ENCODE measurements at regions not wholly inside any gene's neighbourhood (a gene's known extent, or its start where the extent isn't known, plus 50 kb on each side); places are given as distances from the start of the nearest gene placed in this dataset.
A peak's percentile ranks its signal among the peaks of the same experiment; 100 is the strongest.
"Not testable (repeated sequence)": the region's sequence is repeated elsewhere in the genome, so short reads cannot be mapped to it uniquely, and the experiment has no call there.

DNA sequence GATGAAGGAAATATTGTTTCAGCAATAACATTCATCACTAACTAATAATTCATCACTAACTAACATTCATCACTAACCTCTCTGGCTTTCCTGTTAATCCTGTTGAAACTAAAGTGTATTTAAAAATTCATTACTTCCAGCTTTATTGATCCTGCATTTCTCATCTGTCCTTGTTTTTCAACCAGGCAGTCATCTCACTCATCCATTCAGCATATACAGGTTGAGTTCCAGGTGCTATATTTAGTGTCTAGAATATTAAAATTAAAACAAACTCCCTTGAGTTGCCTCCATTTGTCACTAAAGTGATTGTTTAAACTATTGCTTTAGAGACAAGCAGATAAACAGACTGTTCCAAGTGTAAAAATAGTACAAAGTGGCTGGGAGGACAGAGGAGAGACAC lies 58.1 kb downstream of the ATXN7L3B start:
- no peak for DNase-seq

- no peak for DNase-seq
These were observed 61.2 kb downstream of the ATXN7L3B start for GRCh38 chr12:74598819-74599218.

GRCh38 chr12:74599932-74600331 lies 62.3 kb downstream of the ATXN7L3B start:
- DNase-seq: no peak

GRCh38 chr12:74600817-74601216 lies 63.2 kb downstream of the ATXN7L3B start:
- DNase-seq: not testable (repeated sequence)

- no peak for DNase-seq
These were observed 65.4 kb downstream of the ATXN7L3B start for GRCh38 chr12:74602881-74603672.

DNA sequence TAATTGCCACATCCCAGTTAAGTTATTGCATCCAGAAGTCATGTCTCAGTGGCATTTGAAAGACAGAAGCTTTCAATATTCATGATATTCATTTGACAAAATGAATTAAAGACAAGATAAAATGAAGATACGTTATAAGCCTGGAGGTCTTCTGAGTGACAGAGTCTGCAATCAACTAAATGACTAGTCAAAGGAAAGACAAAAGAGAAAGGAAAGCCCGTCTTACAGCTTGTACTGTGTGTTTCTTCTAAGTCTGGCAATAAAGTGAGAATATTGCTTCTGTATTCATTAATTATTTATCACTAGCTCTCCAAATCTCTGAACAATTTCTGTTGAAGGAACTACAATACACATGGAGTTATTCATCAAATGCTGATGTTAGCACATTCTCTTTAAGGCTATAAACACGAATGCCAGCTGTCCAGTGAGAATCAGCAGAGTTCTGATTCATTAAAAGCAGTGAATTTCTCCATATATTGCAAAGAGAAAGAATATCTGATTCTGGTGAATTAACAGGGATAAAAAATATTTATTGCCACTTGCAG lies 70.7 kb downstream of the ATXN7L3B start:
- DNase-seq: no peak

- no peak for DNase-seq
These were observed 73.1 kb downstream of the ATXN7L3B start for GRCh38 chr12:74610711-74611110.

DNA sequence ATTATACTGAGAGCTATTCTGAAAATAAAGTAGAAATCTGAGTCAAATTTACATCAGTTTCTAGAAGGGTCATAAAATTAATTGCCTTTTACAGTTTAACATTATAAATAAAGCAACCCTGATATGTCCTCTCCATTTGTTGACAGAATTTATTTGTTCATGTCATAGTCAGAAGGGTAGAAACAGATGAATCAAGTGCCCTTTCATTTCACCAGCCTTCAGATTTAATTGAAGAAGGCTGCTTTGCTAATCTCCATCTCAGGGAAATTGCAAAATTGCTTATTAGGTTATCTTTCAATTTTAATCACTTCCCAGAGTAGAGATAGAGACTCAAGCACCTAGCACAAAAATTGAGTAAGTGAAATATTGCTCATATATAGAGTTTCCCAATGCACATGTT lies 76.8 kb downstream of the ATXN7L3B start:
- no peak for DNase-seq

- DNase-seq: no peak
These were observed 81.4 kb downstream of the ATXN7L3B start for GRCh38 chr12:74619084-74619483.

DNA sequence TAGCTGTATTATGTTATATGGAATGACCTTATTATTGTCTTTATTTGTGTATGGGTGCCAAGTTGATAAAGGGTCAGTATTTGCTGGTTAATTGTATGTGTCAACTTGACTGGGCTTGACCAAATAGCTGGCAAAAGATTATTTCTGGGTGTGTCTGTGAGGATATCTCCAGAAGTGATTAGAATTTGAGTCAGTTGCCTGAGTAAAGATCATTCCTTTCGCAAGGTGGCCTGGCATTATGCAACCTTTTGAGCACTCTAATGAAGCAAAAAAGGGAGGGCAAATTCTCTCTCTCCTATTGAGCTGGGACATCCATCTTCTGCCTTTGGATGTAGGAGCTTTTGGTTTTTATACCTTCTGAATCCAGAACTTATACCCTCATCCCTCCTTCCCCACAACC lies 82.2 kb downstream of the ATXN7L3B start:
- DNase-seq: no peak

DNA sequence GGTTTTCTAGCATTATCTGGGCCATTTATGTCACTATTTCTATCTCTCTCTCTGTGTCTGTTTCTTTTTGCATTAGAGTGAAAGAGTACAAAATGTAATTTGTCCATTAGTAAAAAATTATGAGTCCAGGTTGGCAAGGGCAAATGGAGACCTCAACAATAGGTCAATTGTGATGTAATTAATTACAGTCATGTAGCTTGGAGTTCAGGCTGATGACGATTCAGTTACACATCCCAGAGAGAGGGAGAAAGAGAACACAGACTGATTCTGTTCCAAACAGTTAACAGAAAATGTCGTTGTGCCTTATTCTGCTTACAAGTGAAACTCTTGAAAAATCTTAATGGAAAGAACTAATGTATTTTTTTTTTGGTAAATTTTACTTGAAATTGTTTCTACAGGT lies 83.3 kb downstream of the ATXN7L3B start:
- DNase-seq: peak in 1 of 51 donors; percentile 32

GRCh38 chr12:74624201-74624600 lies 86.6 kb downstream of the ATXN7L3B start:
- DNase-seq: no peak

DNA sequence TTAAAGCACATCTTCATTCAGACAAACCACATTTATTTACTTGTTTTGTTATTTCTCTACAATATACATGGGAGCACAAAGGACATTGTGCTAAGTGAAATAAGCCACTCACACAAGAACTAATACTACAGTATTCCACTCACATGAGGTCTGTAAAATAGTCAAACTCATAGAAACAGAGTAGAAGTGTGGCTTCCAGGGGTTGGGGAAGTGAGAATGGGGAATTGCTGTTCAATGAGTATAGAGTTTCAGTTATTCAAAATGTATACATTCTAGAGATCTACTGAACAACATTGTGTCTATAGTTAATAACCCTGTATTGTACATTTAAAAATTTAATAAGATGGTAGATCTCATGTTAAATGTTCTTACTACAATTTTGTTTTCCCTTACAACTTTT lies 88.8 kb downstream of the ATXN7L3B start:
- DNase-seq: no peak

DNA sequence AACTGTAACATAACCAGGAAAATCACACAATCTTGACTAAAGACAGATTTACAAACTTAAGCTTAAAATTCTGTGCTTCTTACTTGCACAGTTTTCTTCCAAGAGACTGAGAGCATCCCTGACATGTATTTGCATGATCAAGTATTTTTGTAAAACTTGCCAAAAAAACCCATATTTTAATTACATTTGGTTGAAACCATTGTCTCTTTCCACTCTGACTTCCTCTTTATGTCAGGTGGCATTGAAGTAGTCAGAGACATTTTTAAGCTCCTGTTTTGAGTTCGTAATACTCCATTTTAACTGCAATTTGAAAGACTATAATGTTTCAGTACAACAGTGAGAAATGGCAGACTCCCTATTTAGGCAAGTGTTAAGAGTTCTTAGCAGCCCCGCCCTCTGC lies 103.6 kb downstream of the ATXN7L3B start:
- no peak for DNase-seq

DNA sequence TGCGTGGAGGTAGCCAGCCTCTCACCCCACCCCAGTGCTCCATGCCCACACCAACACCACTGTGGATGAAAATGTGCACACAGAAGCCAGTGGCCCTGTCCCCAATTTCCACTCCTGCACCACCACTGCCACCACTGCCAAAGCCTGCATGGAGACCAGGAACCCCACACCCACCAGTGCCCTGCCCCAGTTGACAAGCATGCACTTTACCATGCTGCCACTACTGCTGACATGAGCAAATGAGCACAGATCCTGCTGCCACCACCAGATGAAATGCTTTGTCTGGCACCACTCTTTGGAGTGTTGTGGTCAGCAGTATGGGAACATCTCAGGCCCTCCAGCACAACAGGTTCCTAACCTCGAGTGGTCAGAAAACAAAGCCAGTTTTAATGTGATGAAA lies 104.1 kb downstream of the ATXN7L3B start:
- DNase-seq: no peak

GRCh38 chr12:74644681-74645080 lies 107.0 kb downstream of the ATXN7L3B start:
- peak in 1 of 51 donors; percentile 16 for DNase-seq

DNA sequence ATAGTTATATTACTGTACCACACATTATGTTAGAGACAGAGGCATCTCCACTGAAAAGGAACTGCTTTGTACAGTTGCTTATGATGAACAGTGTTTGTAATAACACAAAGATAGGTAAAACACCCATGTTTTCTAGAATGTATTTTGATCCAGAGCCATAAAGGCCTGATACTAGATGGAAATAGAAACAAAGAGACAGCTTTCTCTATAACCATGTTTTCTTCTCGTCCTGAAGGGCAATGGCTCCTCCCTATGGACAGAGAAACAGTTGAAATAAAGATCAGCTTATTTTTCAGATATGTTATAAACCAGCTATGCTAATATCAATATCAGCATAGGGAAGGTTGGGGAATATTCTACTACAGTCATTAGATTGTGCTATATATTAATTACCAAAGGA lies 109.2 kb downstream of the ATXN7L3B start:
- peak in 3 of 51 donors; percentile 9 to 64 (median 26) for DNase-seq

DNA sequence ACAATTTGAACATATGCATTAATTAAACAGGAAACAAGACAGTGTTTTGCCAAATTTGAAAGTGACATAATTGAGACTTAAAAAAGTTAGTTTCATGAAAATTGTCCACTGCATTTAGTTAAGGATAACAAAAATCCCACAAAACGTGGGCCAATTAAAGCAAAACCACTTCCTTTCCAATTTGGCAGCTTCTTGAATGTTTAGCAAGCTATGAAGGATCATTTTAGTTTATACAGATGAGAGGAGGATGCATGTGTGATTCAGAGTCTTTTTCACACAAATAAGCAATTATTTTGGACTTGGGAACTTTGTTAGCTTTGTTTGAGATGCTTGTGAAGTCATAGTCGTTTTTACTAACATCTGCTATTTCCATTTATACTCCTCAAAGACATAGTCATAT lies 109.6 kb downstream of the ATXN7L3B start:
- peak in 1 of 51 donors; percentile 28 for DNase-seq

GRCh38 chr12:74656251-74656650 lies 118.6 kb downstream of the ATXN7L3B start:
- DNase-seq: no peak

DNA sequence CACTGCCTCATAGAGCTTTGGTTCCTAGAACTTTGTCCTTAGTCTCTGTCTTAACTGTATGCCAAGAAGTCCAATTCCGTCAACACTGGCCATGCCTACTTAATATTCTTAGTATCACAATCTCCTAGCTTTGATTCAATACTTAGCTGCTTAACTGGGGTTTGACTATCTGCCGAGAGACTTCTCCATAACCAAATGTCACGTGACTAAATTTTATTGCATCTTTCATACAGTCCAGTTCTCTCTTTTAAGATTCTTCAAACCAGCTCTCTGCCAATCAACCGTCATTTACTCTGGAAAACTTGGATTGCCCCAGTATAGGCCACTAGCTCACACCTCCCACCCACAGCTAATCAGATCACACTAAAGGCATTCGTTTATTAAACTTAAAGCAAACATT lies 122.8 kb downstream of the ATXN7L3B start:
- DNase-seq: no peak

- no peak for DNase-seq
These were observed 126.3 kb downstream of the ATXN7L3B start for GRCh38 chr12:74663958-74664357.

DNA sequence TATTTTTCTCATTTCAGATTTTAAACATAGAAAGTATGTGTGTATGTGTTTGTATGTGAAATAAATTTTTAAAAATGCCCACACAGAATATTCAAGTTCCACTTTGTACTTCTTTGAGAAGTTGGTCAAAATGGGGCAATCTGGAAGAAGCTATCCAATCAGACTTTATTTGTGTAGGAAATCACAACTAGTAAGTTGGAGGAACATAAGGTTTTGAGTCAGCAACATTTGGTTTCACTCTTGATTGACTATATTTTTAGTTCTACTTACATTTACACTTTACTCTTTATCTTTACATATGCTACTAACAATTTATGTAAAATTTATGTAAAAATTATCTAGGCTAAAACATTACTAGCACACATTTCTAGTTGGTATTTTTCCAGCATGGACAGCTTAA lies 128.1 kb downstream of the ATXN7L3B start:
- DNase-seq: no peak

GRCh38 chr12:74671421-74671820 lies 133.8 kb downstream of the ATXN7L3B start:
- DNase-seq: no peak

Data from hypothalamus (tissue), 51 donors.